ENCODE measurements at regions not wholly inside any gene's neighbourhood (a gene's known extent, or its start where the extent isn't known, plus 50 kb on each side); places are given as distances from the start of the nearest gene placed in this dataset.

DNA sequence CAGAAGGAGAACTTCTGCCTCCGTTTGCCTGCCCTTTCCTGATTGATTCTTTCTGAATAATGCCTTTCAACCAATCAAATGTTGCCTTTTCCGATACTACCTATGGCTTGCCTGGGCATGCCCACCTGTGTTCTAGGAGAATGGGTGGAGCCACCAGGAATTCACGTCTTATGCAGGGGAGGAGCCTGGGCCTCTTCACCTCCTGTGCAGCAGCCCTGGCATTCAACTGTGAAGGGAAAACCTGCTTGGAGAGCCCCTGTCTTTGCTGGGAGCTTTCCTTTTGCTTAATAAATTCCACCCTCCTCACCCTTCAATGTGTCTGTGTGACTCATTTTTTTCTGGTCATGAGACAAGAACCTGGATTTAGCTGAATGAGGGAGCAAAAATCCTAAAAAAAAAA, 730.7 kb downstream of the UQCRFS1 start:
- ChIA-PET CTCF (no interaction called here), POLR2A (interaction anchor here (0.7 kb wide), 1 partner anchor 13 kb away, joined by 5 read pairs; no protein-coding TSS in a partner anchor)
- Histone ChIP-seq H3K36me3 (ENCODE audit: control insufficient read depth in 2 of 2, insufficient read depth in 1 of 2, low read length in 2 of 2) (no peaks in the 10 kb centered on the region; a peak in 1 of 3 replicates), H3K27ac (ENCODE audit: extremely low read depth, low read depth, low read length) (peak overlapping the region; percentile 60), H3K9me3 (ENCODE audit: control insufficient read depth, insufficient read depth, low read depth, low read length) (peaks cover 7% of the 10 kb centered on the region), H3K4me1 (ENCODE audit: control insufficient read depth, insufficient read depth, low read length) (peaks cover 13% of the 10 kb centered on the region), H3K4me3 (ENCODE audit: low read depth, low read length) (no peak overlapping the region)
- TF ChIP-seq, protein P1, sequence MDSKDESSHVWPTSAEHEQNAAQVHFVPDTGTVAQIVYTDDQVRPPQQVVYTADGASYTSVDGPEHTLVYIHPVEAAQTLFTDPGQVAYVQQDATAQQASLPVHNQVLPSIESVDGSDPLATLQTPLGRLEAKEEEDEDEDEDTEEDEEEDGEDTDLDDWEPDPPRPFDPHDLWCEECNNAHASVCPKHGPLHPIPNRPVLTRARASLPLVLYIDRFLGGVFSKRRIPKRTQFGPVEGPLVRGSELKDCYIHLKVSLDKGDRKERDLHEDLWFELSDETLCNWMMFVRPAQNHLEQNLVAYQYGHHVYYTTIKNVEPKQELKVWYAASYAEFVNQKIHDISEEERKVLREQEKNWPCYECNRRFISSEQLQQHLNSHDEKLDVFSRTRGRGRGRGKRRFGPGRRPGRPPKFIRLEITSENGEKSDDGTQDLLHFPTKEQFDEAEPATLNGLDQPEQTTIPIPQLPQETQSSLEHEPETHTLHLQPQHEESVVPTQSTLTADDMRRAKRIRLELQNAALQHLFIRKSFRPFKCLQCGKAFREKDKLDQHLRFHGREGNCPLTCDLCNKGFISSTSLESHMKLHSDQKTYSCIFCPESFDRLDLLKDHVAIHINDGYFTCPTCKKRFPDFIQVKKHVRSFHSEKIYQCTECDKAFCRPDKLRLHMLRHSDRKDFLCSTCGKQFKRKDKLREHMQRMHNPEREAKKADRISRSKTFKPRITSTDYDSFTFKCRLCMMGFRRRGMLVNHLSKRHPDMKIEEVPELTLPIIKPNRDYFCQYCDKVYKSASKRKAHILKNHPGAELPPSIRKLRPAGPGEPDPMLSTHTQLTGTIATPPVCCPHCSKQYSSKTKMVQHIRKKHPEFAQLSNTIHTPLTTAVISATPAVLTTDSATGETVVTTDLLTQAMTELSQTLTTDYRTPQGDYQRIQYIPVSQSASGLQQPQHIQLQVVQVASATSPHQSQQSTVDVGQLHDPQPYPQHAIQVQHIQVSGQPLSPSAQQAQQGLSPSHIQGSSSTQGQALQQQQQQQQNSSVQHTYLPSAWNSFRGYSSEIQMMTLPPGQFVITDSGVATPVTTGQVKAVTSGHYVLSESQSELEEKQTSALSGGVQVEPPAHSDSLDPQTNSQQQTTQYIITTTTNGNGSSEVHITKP (tag by site-specific recombination; IDR thresholded peaks at IDR 0.05), result 0 out of 2 replicates have a peak, but pooled peaks have one; percentile 18
- TF ChIP-seq ZNF677 (tag by site-specific recombination; IDR thresholded peaks at IDR 0.05), result no peak
- TF ChIP-seq, protein P2, sequence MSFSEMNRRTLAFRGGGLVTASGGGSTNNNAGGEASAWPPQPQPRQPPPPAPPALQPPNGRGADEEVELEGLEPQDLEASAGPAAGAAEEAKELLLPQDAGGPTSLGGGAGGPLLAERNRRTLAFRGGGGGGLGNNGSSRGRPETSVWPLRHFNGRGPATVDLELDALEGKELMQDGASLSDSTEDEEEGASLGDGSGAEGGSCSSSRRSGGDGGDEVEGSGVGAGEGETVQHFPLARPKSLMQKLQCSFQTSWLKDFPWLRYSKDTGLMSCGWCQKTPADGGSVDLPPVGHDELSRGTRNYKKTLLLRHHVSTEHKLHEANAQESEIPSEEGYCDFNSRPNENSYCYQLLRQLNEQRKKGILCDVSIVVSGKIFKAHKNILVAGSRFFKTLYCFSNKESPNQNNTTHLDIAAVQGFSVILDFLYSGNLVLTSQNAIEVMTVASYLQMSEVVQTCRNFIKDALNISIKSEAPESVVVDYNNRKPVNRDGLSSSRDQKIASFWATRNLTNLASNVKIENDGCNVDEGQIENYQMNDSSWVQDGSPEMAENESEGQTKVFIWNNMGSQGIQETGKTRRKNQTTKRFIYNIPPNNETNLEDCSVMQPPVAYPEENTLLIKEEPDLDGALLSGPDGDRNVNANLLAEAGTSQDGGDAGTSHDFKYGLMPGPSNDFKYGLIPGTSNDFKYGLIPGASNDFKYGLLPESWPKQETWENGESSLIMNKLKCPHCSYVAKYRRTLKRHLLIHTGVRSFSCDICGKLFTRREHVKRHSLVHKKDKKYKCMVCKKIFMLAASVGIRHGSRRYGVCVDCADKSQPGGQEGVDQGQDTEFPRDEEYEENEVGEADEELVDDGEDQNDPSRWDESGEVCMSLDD (tag by site-specific recombination; IDR thresholded peaks at IDR 0.05), result no peak

DNA sequence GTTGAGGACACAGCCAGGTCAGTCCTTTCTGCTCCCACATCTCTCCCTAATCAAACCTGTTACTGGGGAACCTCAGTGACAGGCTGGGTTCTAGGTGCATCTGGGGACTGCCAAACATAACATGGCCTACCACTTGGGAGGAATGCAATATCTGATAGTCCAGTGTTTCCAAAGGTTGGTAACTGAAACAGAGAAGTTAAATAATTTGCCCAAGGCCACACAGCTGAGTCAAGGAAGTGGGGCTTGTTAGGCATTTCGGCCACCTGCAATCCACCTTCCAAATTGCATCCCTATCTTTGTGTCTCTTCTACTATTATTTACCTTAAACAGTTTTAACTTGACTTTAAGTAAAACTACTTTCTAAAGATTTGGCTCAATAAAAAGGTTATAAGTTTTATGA, 731.3 kb downstream of the UQCRFS1 start:
- Histone ChIP-seq H3K27ac (ENCODE audit: extremely low read depth, low read depth, low read length) (peak overlapping the region; percentile 60), H3K36me3 (ENCODE audit: control insufficient read depth in 2 of 2, insufficient read depth in 1 of 2, low read length in 2 of 2) (no peaks in the 10 kb centered on the region; a peak in 1 of 3 replicates), H3K4me3 (ENCODE audit: low read depth, low read length) (no peak overlapping the region), H3K9me3 (ENCODE audit: control insufficient read depth, insufficient read depth, low read depth, low read length) (peaks cover 7% of the 10 kb centered on the region), H3K4me1 (ENCODE audit: control insufficient read depth, insufficient read depth, low read length) (peaks cover 12% of the 10 kb centered on the region)
- TF ChIP-seq BCL11B (tag by site-specific recombination; IDR thresholded peaks at IDR 0.05; ENCODE audit: low read depth), result no peak
- TF ChIP-seq ZNF19 (tag by site-specific recombination; IDR thresholded peaks at IDR 0.05; ENCODE audit: low read depth), result no peak
- TF ChIP-seq SP7 (tag by site-specific recombination; IDR thresholded peaks at IDR 0.05), result no peak
- POLR2A ChIA-PET, result no interaction called here
- CTCF ChIA-PET, result no interaction called here

DNA sequence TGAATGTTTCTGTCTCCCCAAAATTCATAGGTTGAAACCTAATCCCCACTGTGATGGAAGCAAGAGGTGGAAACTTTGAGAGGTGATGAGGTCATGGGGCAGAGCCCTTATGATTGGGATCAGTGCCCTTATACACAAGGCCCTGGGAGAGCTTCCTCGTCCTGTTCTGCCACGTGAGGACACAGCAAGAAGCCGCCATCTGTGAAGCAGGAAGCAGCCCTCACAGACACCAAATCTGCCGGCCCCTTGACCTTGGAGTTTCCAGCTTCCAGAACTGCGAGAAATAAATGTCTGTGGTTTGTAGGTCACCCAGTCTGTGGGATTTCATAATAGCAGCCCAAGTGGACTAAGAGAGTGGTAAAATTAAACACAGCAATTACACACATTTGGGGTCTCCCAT, 737.4 kb downstream of the UQCRFS1 start:
- Histone ChIP-seq H3K9me3 (ENCODE audit: control insufficient read depth, insufficient read depth, low read depth, low read length) (peaks cover 7% of the 10 kb centered on the region), H3K4me1 (ENCODE audit: control insufficient read depth, insufficient read depth, low read length) (no peaks in the 10 kb centered on the region), H3K27ac (ENCODE audit: extremely low read depth, low read depth, low read length) (no peak overlapping the region), H3K4me3 (ENCODE audit: low read depth, low read length) (no peak overlapping the region), H3K36me3 (ENCODE audit: control insufficient read depth in 2 of 2, insufficient read depth in 1 of 2, low read length in 2 of 2) (no peaks in the 10 kb centered on the region; a peak in 1 of 3 replicates)
- no peak for TF ChIP-seq SALL2 (tag by site-specific recombination; IDR thresholded peaks at IDR 0.05; ENCODE audit: borderline replicate concordance)
- TF ChIP-seq, protein P3, sequence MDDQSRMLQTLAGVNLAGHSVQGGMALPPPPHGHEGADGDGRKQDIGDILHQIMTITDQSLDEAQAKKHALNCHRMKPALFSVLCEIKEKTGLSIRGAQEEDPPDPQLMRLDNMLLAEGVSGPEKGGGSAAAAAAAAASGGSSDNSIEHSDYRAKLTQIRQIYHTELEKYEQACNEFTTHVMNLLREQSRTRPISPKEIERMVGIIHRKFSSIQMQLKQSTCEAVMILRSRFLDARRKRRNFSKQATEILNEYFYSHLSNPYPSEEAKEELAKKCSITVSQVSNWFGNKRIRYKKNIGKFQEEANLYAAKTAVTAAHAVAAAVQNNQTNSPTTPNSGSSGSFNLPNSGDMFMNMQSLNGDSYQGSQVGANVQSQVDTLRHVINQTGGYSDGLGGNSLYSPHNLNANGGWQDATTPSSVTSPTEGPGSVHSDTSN (CRISPR knock-in tag; IDR thresholded peaks at IDR 0.05), result no peak
- TF ChIP-seq ZNF433 (tag by site-specific recombination; IDR thresholded peaks at IDR 0.05; ENCODE audit: low read depth), result 0 out of 2 replicates have a peak, but pooled peaks have one; percentile 2
- TF ChIP-seq GFI1B (tag by site-specific recombination; IDR thresholded peaks at IDR 0.05), result no peak
- no peak for TF ChIP-seq KLF10 (tag by site-specific recombination; IDR thresholded peaks at IDR 0.05)
- no peak for TF ChIP-seq SP7 (tag by site-specific recombination; IDR thresholded peaks at IDR 0.05)
- CTCF ChIA-PET, result interaction anchor here (0.9 kb wide), 1 partner anchor 159 kb away, joined by 3 read pairs; no protein-coding TSS in a partner anchor
- POLR2A ChIA-PET, result no interaction called here
